Panc1 (cell line): ENCODE measurements at regions not wholly inside any gene's neighbourhood (a gene's known extent, or its start where the extent isn't known, plus 50 kb on each side); places are given as distances from the start of the nearest gene placed in this dataset.

ENCODE experiments used
- ATAC-seq: fragments of 200-7000 bp; cut with Tn5 transposase; 2 replicates; pipeline ENCODE4 v1.9.1; 2020; ENCODE audit warnings: mild to moderate bottlenecking, moderate library complexity
- BruUV-seq: library from RNA; stranded (reverse); fragments of 400-500 nt; replicated peaks from 2 replicates; lab custom pipeline; 2021; lab: Mats Ljungman, UMichigan
- CTCF ChIA-PET: fragments of 300-600 bp; sonication (Branson Sonifier 250); formaldehyde crosslinking; loops from one replicate; lab custom pipeline; 2022; ENCODE audit warnings: antibody characterized with exemption; lab: Charles Lee
- POLR2A ChIA-PET: fragments of 300-600 bp; sonication (Branson Sonifier 250); formaldehyde crosslinking; loops from one replicate; lab custom pipeline; 2022; ENCODE audit warnings: antibody characterized with exemption; lab: Charles Lee
- DNase-seq: peaks from one replicate; pipeline ENCODE4 v3.0.0-alpha.2; 2010; ENCODE audit warnings: low read depth, low spot score
- H3K27ac ChIP-seq: 2 replicates; pipeline ENCODE4 v1.5.1; 2011; ENCODE audit warnings: mild to moderate bottlenecking, low read length, inconsistent platforms
- H3K27me3 ChIP-seq: fragments of 200-500 bp; sonication (Bioruptor generic); 2 replicates; pipeline ENCODE4 v1.6.0; 2014; ENCODE audit warnings: low read length, inconsistent platforms; ENCODE audit not compliant: control insufficient read depth, insufficient read depth
- H3K36me3 ChIP-seq: fragments of 200-500 bp; sonication (Bioruptor generic); 2 replicates; pipeline ENCODE4 v1.5.1; 2014; ENCODE audit warnings: inconsistent platforms, mild to moderate bottlenecking, low read length, moderate library complexity; ENCODE audit not compliant: control insufficient read depth, insufficient read depth
- H3K4me1 ChIP-seq: 2 replicates; pipeline ENCODE4 v1.5.1; 2011; ENCODE audit warnings: inconsistent platforms, mild to moderate bottlenecking, low read length, moderate library complexity; ENCODE audit not compliant: control insufficient read depth, insufficient read depth
- H3K4me3 ChIP-seq, 2 experiments: 2 replicates each; pipeline ENCODE4 v1.5.1; 2011 to 2012; ENCODE audit warnings: low read depth in 2 of 2, low read length in 2 of 2, mild to moderate bottlenecking in 2 of 2, inconsistent platforms in 1 of 2, moderate library complexity in 1 of 2
- H3K9me3 ChIP-seq: fragments of 200-500 bp; sonication (Bioruptor generic); 2 replicates; pipeline ENCODE4 v1.5.1; 2014; ENCODE audit warnings: low read depth, mild to moderate bottlenecking, inconsistent platforms, low read length, moderate library complexity; ENCODE audit not compliant: control insufficient read depth, insufficient read depth
- POLR2AphosphoS5 ChIP-seq: IDR thresholded peaks from 2 replicates; pipeline ENCODE4 v1.6.1; 2012; ENCODE audit warnings: mild to moderate bottlenecking, low read depth, low read length, moderate library complexity
- SIN3A ChIP-seq: IDR thresholded peaks from 2 replicates; pipeline ENCODE4 v1.6.1; 2012; ENCODE audit warnings: low read depth, mild to moderate bottlenecking, low read length, moderate library complexity, borderline replicate concordance; ENCODE audit not compliant: insufficient read depth
- TCF7L2 ChIP-seq: IDR thresholded peaks from 2 replicates; pipeline ENCODE4 v1.6.1; 2011; ENCODE audit warnings: mild to moderate bottlenecking, low read depth, low read length, inconsistent platforms
- in situ Hi-C: cut with HindIII; loops from 2 replicates; pipeline ENCODE4 v1.10.0; 2016; ENCODE audit warnings: low sequenced_read_pairs, low pct_unique_long_range_greater_than_20kb
- intact Hi-C: fragments of 100-400 bp; cut with micrococcal nuclease; formaldehyde crosslinking; loops from one replicate; pipeline ENCODE4 v1.10.0; 2022; ENCODE audit not compliant: unreplicated experiment
- TF ChIP-seq, protein P1 (sequence below), 2 experiments: IDR thresholded peaks; 2 replicates each; pipeline ENCODE4 v1.6.1; 2011 to 2012; ENCODE audit warnings: low read depth in 2 of 2, control low read depth in 1 of 2, low read length in 1 of 2, mild to moderate bottlenecking in 1 of 2, moderate library complexity in 1 of 2; ENCODE audit not compliant: insufficient read depth in 1 of 2
- TF ChIP-seq, protein P2 (sequence below): fragments of 450-650 bp; IDR thresholded peaks from 2 replicates; pipeline ENCODE4 v1.5.1; 2017; ENCODE audit warnings: mild to moderate bottlenecking

DNA sequence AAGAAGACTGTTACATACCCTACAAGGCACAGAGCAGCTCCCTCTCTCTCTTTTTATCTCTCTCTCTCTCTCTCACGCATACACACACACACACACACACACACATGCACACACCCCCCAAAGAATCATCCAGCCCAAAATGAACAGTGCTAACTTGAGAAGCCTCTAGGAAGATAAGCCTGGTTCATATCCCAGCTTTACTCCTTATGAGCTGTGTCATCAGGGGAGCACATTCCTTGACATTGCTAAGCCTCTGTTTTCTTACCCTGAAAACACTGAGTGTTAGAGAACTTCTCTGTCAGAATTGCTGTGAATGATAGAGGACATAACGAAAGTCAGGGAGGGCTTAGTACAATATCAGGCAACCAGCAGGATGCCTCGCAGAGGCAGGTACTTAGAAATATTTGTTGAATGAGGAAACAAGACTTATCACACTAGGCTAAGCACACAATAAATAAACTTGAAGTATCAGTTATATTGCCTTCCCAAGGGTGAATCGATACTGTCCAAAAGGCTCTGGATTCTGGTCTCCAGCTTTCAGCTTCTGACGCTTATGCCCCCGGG lies 725.6 kb upstream of the ID2 start:
- no peak for ATAC-seq
- Histone ChIP-seq H3K4me3 (no peak overlapping the region), H3K27me3 (0 out of 2 replicates have a peak, but pooled peaks cover 2% of the 10 kb centered on the region), H3K36me3 (no peaks in the 10 kb centered on the region), H3K9me3 (no peaks in the 10 kb centered on the region), H3K27ac (no peak overlapping the region), H3K4me1 (no peaks in the 10 kb centered on the region)
- intact Hi-C loops (no loop called here), in situ Hi-C loops (no loop called here)
- no TSS peak for BruUV-seq
- CTCF ChIA-PET = no interaction called here
- DNase-seq = no peak
- POLR2A ChIA-PET = no interaction called here
- TF ChIP-seq SIN3A (no peak), TCF7L2 (no peak), POLR2AphosphoS5 (no peak)
- TF ChIP-seq, protein P1, sequence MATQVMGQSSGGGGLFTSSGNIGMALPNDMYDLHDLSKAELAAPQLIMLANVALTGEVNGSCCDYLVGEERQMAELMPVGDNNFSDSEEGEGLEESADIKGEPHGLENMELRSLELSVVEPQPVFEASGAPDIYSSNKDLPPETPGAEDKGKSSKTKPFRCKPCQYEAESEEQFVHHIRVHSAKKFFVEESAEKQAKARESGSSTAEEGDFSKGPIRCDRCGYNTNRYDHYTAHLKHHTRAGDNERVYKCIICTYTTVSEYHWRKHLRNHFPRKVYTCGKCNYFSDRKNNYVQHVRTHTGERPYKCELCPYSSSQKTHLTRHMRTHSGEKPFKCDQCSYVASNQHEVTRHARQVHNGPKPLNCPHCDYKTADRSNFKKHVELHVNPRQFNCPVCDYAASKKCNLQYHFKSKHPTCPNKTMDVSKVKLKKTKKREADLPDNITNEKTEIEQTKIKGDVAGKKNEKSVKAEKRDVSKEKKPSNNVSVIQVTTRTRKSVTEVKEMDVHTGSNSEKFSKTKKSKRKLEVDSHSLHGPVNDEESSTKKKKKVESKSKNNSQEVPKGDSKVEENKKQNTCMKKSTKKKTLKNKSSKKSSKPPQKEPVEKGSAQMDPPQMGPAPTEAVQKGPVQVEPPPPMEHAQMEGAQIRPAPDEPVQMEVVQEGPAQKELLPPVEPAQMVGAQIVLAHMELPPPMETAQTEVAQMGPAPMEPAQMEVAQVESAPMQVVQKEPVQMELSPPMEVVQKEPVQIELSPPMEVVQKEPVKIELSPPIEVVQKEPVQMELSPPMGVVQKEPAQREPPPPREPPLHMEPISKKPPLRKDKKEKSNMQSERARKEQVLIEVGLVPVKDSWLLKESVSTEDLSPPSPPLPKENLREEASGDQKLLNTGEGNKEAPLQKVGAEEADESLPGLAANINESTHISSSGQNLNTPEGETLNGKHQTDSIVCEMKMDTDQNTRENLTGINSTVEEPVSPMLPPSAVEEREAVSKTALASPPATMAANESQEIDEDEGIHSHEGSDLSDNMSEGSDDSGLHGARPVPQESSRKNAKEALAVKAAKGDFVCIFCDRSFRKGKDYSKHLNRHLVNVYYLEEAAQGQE (IDR thresholded peaks at IDR 0.05; ENCODE audit: insufficient read depth in 1 of 2, low read depth in 2 of 2, low read length in 1 of 2) = no peak
- TF ChIP-seq, protein P2, sequence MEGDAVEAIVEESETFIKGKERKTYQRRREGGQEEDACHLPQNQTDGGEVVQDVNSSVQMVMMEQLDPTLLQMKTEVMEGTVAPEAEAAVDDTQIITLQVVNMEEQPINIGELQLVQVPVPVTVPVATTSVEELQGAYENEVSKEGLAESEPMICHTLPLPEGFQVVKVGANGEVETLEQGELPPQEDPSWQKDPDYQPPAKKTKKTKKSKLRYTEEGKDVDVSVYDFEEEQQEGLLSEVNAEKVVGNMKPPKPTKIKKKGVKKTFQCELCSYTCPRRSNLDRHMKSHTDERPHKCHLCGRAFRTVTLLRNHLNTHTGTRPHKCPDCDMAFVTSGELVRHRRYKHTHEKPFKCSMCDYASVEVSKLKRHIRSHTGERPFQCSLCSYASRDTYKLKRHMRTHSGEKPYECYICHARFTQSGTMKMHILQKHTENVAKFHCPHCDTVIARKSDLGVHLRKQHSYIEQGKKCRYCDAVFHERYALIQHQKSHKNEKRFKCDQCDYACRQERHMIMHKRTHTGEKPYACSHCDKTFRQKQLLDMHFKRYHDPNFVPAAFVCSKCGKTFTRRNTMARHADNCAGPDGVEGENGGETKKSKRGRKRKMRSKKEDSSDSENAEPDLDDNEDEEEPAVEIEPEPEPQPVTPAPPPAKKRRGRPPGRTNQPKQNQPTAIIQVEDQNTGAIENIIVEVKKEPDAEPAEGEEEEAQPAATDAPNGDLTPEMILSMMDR = no peak

DNA sequence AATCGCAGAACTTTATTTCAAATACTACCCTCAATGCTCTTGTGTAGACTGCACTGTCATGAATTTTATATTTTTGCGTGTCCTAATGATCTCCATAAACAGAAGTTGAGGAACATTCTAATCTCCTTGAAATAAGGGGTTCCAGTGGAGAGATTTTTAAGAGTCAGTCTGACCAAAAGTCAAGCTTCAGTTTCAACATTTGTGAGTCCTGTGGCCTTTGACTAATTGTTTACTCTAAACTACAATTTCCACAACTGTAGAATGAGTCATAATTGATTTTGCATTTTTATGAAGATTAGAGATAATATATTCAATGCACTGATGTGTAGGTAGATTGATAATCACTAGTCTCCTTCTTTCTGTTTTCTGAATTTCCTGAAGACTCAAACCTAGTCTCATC lies 720.3 kb upstream of the ID2 start:
- in situ Hi-C loops (no loop called here), intact Hi-C loops (no loop called here)
- H3K36me3 ChIP-seq = no peaks in the 10 kb centered on the region
- ChIA-PET CTCF (no interaction called here), POLR2A (no interaction called here)
- ATAC-seq (no peak), DNase-seq (no peak)
- no peak overlapping the region for H3K4me3 ChIP-seq
- no peaks in the 10 kb centered on the region for H3K9me3 ChIP-seq
- H3K4me1 ChIP-seq = no peaks in the 10 kb centered on the region
- TF ChIP-seq SIN3A (no peak), TCF7L2 (no peak), POLR2AphosphoS5 (no peak)
- TF ChIP-seq, protein P1 (IDR thresholded peaks at IDR 0.05; ENCODE audit: insufficient read depth in 1 of 2, low read depth in 2 of 2, low read length in 1 of 2) = no peak
- TF ChIP-seq, protein P2 = no peak
- H3K27me3 ChIP-seq = no peaks in the 10 kb centered on the region
- H3K27ac ChIP-seq = no peak overlapping the region
- no TSS peak for BruUV-seq
